WERI-Rb-1 (cell line): ENCODE measurements at regions not wholly inside any gene's neighbourhood (a gene's known extent, or its start where the extent isn't known, plus 50 kb on each side); places are given as distances from the start of the nearest gene placed in this dataset.

Experiments used
- DNase-seq: peaks from one replicate; pipeline ENCODE4 v3.0.0-alpha.2; 2020
- H3K27ac ChIP-seq: fragments of 250-450 bp; sonication (Bioruptor Pico); 2 replicates; pipeline ENCODE4 v1.5.1; 2020; ENCODE audit warnings: mild to moderate bottlenecking, moderate library complexity
- H3K27me3 ChIP-seq: fragments of 250-450 bp; sonication (Bioruptor Pico); 2 replicates; pipeline ENCODE4 v1.5.1; 2021; ENCODE audit warnings: mild to moderate bottlenecking, low read depth, moderate library complexity; ENCODE audit not compliant: insufficient read depth, severe bottlenecking
- H3K36me3 ChIP-seq: fragments of 250-450 bp; sonication (Bioruptor Pico); 2 replicates; pipeline ENCODE4 v1.5.1; 2020; ENCODE audit warnings: mild to moderate bottlenecking, moderate library complexity
- H3K4me3 ChIP-seq: 2 replicates; pipeline ENCODE4 v1.5.1; 2011; ENCODE audit warnings: low read depth, mild to moderate bottlenecking, control low read depth, low read length
- H3K9me3 ChIP-seq: fragments of 250-450 bp; sonication (Bioruptor Pico); 2 replicates; pipeline ENCODE4 v1.5.1; 2021; ENCODE audit warnings: mild to moderate bottlenecking, moderate library complexity; ENCODE audit not compliant: severe bottlenecking
- TF ChIP-seq, protein P1 (sequence below): IDR thresholded peaks from 2 replicates; pipeline ENCODE4 v1.5.1; 2011; ENCODE audit warnings: low read depth, mild to moderate bottlenecking, control low read depth, inconsistent platforms, low read length

DNA sequence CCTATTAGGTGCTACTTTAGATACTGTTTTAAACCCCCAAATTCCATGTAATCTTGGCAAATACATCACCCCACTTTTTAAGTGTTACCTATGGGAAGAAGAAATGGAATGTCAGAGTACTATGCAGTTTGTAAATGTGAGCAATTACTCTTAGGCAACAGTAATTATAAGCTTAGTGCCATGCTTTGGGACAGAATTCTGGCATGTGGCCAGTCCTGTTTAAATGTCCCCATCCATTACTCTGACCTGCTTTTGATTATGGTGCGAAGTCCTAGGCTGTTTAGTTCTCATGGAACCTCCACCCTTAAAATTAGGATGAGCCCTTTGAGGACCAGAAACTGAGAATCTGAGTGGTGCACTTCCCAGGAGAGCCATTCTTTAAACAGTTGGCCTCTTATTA, 321.4 kb upstream of the RGS6 start:
- no peak for DNase-seq
- Histone ChIP-seq H3K27ac (no peak overlapping the region), H3K9me3 (no peaks in the 10 kb centered on the region), H3K36me3 (no peaks in the 10 kb centered on the region), H3K27me3 (no peaks in the 10 kb centered on the region), H3K4me3 (no peak overlapping the region)
- TF ChIP-seq, protein P1, sequence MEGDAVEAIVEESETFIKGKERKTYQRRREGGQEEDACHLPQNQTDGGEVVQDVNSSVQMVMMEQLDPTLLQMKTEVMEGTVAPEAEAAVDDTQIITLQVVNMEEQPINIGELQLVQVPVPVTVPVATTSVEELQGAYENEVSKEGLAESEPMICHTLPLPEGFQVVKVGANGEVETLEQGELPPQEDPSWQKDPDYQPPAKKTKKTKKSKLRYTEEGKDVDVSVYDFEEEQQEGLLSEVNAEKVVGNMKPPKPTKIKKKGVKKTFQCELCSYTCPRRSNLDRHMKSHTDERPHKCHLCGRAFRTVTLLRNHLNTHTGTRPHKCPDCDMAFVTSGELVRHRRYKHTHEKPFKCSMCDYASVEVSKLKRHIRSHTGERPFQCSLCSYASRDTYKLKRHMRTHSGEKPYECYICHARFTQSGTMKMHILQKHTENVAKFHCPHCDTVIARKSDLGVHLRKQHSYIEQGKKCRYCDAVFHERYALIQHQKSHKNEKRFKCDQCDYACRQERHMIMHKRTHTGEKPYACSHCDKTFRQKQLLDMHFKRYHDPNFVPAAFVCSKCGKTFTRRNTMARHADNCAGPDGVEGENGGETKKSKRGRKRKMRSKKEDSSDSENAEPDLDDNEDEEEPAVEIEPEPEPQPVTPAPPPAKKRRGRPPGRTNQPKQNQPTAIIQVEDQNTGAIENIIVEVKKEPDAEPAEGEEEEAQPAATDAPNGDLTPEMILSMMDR: no peak

DNA sequence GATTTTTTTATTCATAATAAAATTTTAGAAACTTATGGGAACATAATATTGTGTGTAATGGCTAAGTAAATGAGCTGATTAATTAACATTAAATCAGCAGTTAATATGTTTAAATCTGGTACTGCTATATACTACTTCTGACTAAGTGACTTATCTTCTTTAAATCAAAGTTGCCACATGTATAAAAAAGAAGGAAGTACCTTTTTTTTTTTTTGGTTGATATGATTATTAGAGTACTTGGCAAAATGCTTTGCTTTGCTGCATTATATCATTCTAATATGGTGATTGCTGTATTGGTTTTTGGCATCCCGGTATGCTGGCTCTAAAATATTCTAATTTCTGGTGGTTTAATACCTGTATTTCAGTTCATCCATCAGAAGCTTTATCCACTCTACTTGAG, 319.1 kb upstream of the RGS6 start:
- no peaks in the 10 kb centered on the region for H3K36me3 ChIP-seq
- no peak for DNase-seq
- no peaks in the 10 kb centered on the region for H3K27me3 ChIP-seq
- no peak overlapping the region for H3K4me3 ChIP-seq
- TF ChIP-seq, protein P1: no peak
- no peak overlapping the region for H3K27ac ChIP-seq
- H3K9me3 ChIP-seq: no peaks in the 10 kb centered on the region

DNA sequence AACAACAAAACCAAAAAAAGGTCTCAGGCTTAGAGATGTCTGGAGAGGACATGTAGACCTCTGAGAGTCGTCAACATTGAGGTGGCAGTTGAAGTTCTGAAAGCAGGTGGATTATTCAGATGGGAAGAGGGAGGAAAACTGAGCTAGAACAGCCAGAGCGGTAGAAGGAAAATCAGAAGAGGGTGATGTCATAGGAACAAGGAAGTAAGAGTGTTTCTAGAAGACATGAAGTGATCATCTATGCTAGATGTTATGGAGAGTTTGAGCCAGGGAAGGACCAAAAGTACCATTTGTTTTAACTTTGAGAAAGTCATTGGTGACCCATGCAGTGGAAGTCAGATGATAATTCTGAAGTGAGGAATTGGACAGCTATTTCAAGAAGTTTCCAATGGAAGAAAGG, 316.2 kb upstream of the RGS6 start:
- TF ChIP-seq, protein P1: no peak
- peaks cover 13% of the 10 kb centered on the region for H3K36me3 ChIP-seq
- H3K4me3 ChIP-seq: no peak overlapping the region
- DNase-seq: no peak
- no peak overlapping the region for H3K27ac ChIP-seq
- no peaks in the 10 kb centered on the region for H3K9me3 ChIP-seq
- no peaks in the 10 kb centered on the region for H3K27me3 ChIP-seq

DNA sequence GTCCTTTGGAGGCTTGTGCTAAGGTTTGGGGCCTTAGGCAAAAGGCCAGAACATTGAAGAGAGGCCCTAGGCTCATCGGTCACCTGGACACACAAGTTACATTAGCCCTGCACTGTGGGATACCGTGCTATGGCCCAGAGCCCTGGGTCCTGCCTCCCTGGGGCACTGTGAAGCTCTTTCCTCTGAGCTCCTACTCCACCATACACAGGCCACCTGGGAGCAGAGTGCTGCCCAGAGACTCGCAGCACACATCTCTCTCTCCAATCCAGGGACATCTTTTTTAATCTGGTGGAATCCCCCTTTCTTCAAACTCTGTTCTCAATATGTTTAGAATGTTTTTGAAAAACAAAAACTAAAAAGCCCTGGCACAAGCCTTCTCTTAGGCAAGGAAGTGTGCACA, 314.2 kb upstream of the RGS6 start:
- no peak overlapping the region for H3K27ac ChIP-seq
- TF ChIP-seq, protein P1: no peak
- DNase-seq: no peak
- no peaks in the 10 kb centered on the region for H3K27me3 ChIP-seq
- H3K4me3 ChIP-seq: no peak overlapping the region
- H3K9me3 ChIP-seq: no peaks in the 10 kb centered on the region
- peaks cover 13% of the 10 kb centered on the region for H3K36me3 ChIP-seq

DNA sequence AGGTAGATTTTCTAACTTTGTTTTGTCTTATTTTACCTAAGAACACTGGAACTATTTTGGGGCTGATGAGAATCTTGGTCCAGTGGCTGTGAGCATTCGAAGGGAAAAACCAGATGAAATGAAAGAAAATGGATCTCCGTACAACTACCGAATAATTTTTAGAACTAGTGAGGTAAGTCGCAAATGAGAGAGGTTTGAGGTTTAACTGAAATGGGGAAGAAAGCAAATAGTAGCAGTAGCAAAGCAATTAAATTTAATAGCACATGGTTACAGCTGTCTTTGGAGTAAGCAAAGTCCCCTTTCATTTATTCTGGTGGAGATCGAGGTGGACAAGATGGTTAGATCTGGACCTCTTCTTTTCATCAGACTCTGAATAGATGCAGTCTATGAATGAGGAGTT, 313.5 kb upstream of the RGS6 start:
- TF ChIP-seq, protein P1: no peak
- Histone ChIP-seq H3K9me3 (no peaks in the 10 kb centered on the region), H3K27ac (no peak overlapping the region), H3K4me3 (no peak overlapping the region), H3K36me3 (peaks cover 13% of the 10 kb centered on the region), H3K27me3 (no peaks in the 10 kb centered on the region)
- DNase-seq: no peak

DNA sequence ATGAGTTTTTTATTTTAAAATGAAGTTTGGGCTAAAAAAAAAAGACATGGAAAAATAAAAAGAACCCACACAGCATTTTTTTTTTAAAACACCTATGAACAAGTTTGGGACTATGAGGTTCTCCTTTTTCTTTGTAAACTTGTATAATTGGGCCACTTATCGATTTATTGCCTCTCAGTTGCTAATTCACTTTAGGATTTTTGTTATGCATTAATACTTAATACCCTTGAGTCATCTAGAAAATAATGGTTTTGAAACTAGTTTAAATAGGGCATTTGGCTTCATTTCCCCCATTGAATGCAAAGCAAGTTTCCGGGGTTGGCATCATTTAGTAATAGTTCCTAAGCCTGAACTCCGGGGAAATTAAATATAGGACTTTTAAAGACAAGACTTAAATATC, 312.8 kb upstream of the RGS6 start:
- Histone ChIP-seq H3K4me3 (no peak overlapping the region), H3K36me3 (peaks cover 18% of the 10 kb centered on the region), H3K27ac (no peak overlapping the region), H3K27me3 (no peaks in the 10 kb centered on the region), H3K9me3 (no peaks in the 10 kb centered on the region)
- TF ChIP-seq, protein P1: no peak
- no peak for DNase-seq
